ENCODE measurements at regions not wholly inside any gene's neighbourhood (a gene's known extent, or its start where the extent isn't known, plus 50 kb on each side); places are given as distances from the start of the nearest gene placed in this dataset.

- Mint-ChIP-seq H3K27ac (no peak overlapping the region), H3K9me3 (no peaks in the 10 kb centered on the region), H3K27me3 (ENCODE audit: low read depth) (no peaks in the 10 kb centered on the region), H3K4me1 (ENCODE audit: low read depth) (no peaks in the 10 kb centered on the region), H3K4me3 (no peak overlapping the region), H3K36me3 (ENCODE audit: insufficient read depth in 2 of 2) (no peaks in the 10 kb centered on the region)
- ATAC-seq (replicated peaks in 1 of 2), result no peak
- no peak for DNase-seq
Observed at GRCh38 chr16:58962811-58963210, 228.7 kb upstream of the GOT2 start.

GRCh38 chr16:58960484-58960883, 226.4 kb upstream of the GOT2 start:
- Mint-ChIP-seq H3K27ac (no peak overlapping the region), H3K4me3 (no peak overlapping the region), H3K36me3 (ENCODE audit: insufficient read depth in 2 of 2) (no peaks in the 10 kb centered on the region), H3K9me3 (no peaks in the 10 kb centered on the region), H3K27me3 (ENCODE audit: low read depth) (no peaks in the 10 kb centered on the region), H3K4me1 (ENCODE audit: low read depth) (no peaks in the 10 kb centered on the region)
- no peak for ATAC-seq (replicated peaks in 1 of 2)
- no peak for DNase-seq

- no peaks in the 10 kb centered on the region for H3K27me3 Mint-ChIP-seq (ENCODE audit: low read depth)
- H3K9me3 Mint-ChIP-seq, result no peaks in the 10 kb centered on the region
- H3K4me3 Mint-ChIP-seq, result no peak overlapping the region
- ATAC-seq (replicated peaks in 1 of 2) (no peak), DNase-seq (no peak)
- H3K4me1 Mint-ChIP-seq (ENCODE audit: low read depth), result no peaks in the 10 kb centered on the region
- no peak overlapping the region for H3K27ac Mint-ChIP-seq
- no peaks in the 10 kb centered on the region for H3K36me3 Mint-ChIP-seq (ENCODE audit: insufficient read depth in 2 of 2)
Observed at GRCh38 chr16:58960034-58960433, 225.9 kb upstream of the GOT2 start.

GRCh38 chr16:58958749-58959148, 224.6 kb upstream of the GOT2 start:
- ATAC-seq (replicated peaks in 1 of 2) (no peak), DNase-seq (no peak)
- Mint-ChIP-seq H3K27me3 (ENCODE audit: low read depth) (no peaks in the 10 kb centered on the region), H3K4me1 (ENCODE audit: low read depth) (no peaks in the 10 kb centered on the region), H3K36me3 (ENCODE audit: insufficient read depth in 2 of 2) (no peaks in the 10 kb centered on the region), H3K27ac (no peak overlapping the region), H3K9me3 (no peaks in the 10 kb centered on the region), H3K4me3 (no peak overlapping the region)

GRCh38 chr16:58948244-58948643, 214.1 kb upstream of the GOT2 start:
- H3K27ac Mint-ChIP-seq, result no peak overlapping the region
- H3K36me3 Mint-ChIP-seq (ENCODE audit: insufficient read depth in 2 of 2), result no peaks in the 10 kb centered on the region
- DNase-seq, result no peak
- peaks cover 6% of the 10 kb centered on the region for H3K27me3 Mint-ChIP-seq (ENCODE audit: low read depth)
- peaks cover 2 to 4% of the 10 kb centered on the region in 2 donors for H3K9me3 Mint-ChIP-seq
- ATAC-seq (replicated peaks in 1 of 2), result no peak
- no peaks in the 10 kb centered on the region for H3K4me1 Mint-ChIP-seq (ENCODE audit: low read depth)
- no peak overlapping the region for H3K4me3 Mint-ChIP-seq

- no peak for DNase-seq
- no peaks in the 10 kb centered on the region for H3K36me3 Mint-ChIP-seq (ENCODE audit: insufficient read depth in 2 of 2)
- no peak overlapping the region for H3K4me3 Mint-ChIP-seq
- H3K9me3 Mint-ChIP-seq, result peaks cover 0 to 1% of the 10 kb centered on the region in 2 donors
- ATAC-seq (replicated peaks in 1 of 2), result no peak
- H3K27me3 Mint-ChIP-seq (ENCODE audit: low read depth), result no peaks in the 10 kb centered on the region
- H3K27ac Mint-ChIP-seq, result no peak overlapping the region
- no peaks in the 10 kb centered on the region for H3K4me1 Mint-ChIP-seq (ENCODE audit: low read depth)
Observed at GRCh38 chr16:58940609-58941008, 206.5 kb upstream of the GOT2 start.

GRCh38 chr16:58938811-58939210, 204.7 kb upstream of the GOT2 start:
- Mint-ChIP-seq H3K27me3 (ENCODE audit: low read depth) (no peaks in the 10 kb centered on the region), H3K4me1 (ENCODE audit: low read depth) (no peaks in the 10 kb centered on the region), H3K27ac (no peak overlapping the region), H3K9me3 (peaks cover 0 to 1% of the 10 kb centered on the region in 2 donors), H3K36me3 (ENCODE audit: insufficient read depth in 2 of 2) (no peaks in the 10 kb centered on the region), H3K4me3 (no peak overlapping the region)
- ATAC-seq (replicated peaks in 1 of 2) (no peak), DNase-seq (no peak)

GRCh38 chr16:58937661-58938060, 203.5 kb upstream of the GOT2 start:
- Mint-ChIP-seq H3K27ac (no peak overlapping the region), H3K36me3 (ENCODE audit: insufficient read depth in 2 of 2) (no peaks in the 10 kb centered on the region), H3K9me3 (peaks cover 0 to 1% of the 10 kb centered on the region in 2 donors), H3K27me3 (ENCODE audit: low read depth) (no peaks in the 10 kb centered on the region), H3K4me1 (ENCODE audit: low read depth) (no peaks in the 10 kb centered on the region), H3K4me3 (no peak overlapping the region)
- DNase-seq (no peak), ATAC-seq (replicated peaks in 1 of 2) (no peak)

- Mint-ChIP-seq H3K4me3 (no peak overlapping the region), H3K9me3 (peaks cover 0 to 1% of the 10 kb centered on the region in 2 donors), H3K36me3 (ENCODE audit: insufficient read depth in 2 of 2) (no peaks in the 10 kb centered on the region), H3K27me3 (ENCODE audit: low read depth) (no peaks in the 10 kb centered on the region), H3K4me1 (ENCODE audit: low read depth) (no peaks in the 10 kb centered on the region), H3K27ac (no peak overlapping the region)
- ATAC-seq (replicated peaks in 1 of 2) (no peak), DNase-seq (no peak)
Observed at GRCh38 chr16:58933186-58933585, 199.1 kb upstream of the GOT2 start.

GRCh38 chr16:58931436-58931835, 197.3 kb upstream of the GOT2 start:
- Mint-ChIP-seq H3K9me3 (peaks cover 0 to 3% of the 10 kb centered on the region in 2 donors), H3K36me3 (ENCODE audit: insufficient read depth in 2 of 2) (no peaks in the 10 kb centered on the region), H3K4me1 (ENCODE audit: low read depth) (no peaks in the 10 kb centered on the region), H3K27ac (no peak overlapping the region), H3K27me3 (ENCODE audit: low read depth) (no peaks in the 10 kb centered on the region), H3K4me3 (no peak overlapping the region)
- ATAC-seq (replicated peaks in 1 of 2) (no peak), DNase-seq (no peak)

GRCh38 chr16:58923094-58923493, 189.0 kb upstream of the GOT2 start:
- H3K36me3 Mint-ChIP-seq (ENCODE audit: insufficient read depth in 2 of 2), result no peaks in the 10 kb centered on the region
- no peaks in the 10 kb centered on the region for H3K4me1 Mint-ChIP-seq (ENCODE audit: low read depth)
- H3K9me3 Mint-ChIP-seq, result peaks cover 0 to 5% of the 10 kb centered on the region in 2 donors
- no peak for DNase-seq
- no peak overlapping the region for H3K27ac Mint-ChIP-seq
- no peaks in the 10 kb centered on the region for H3K27me3 Mint-ChIP-seq (ENCODE audit: low read depth)
- no peak overlapping the region for H3K4me3 Mint-ChIP-seq
- ATAC-seq (replicated peaks in 1 of 2), result no peak

GRCh38 chr16:58913456-58913855, 179.3 kb upstream of the GOT2 start:
- H3K4me3 Mint-ChIP-seq, result no peak overlapping the region
- H3K36me3 Mint-ChIP-seq (ENCODE audit: insufficient read depth in 2 of 2), result no peaks in the 10 kb centered on the region
- no peak for ATAC-seq (replicated peaks in 1 of 2)
- DNase-seq, result no peak
- no peaks in the 10 kb centered on the region for H3K27me3 Mint-ChIP-seq (ENCODE audit: low read depth)
- no peaks in the 10 kb centered on the region for H3K4me1 Mint-ChIP-seq (ENCODE audit: low read depth)
- peaks cover 1 to 5% of the 10 kb centered on the region in 2 donors for H3K9me3 Mint-ChIP-seq
- H3K27ac Mint-ChIP-seq, result no peak overlapping the region

- Mint-ChIP-seq H3K36me3 (ENCODE audit: insufficient read depth in 2 of 2) (no peaks in the 10 kb centered on the region), H3K27me3 (ENCODE audit: low read depth) (no peaks in the 10 kb centered on the region), H3K4me1 (ENCODE audit: low read depth) (no peaks in the 10 kb centered on the region), H3K4me3 (no peak overlapping the region), H3K27ac (no peak overlapping the region), H3K9me3 (peaks cover 1 to 3% of the 10 kb centered on the region in 2 donors)
- DNase-seq (no peak), ATAC-seq (replicated peaks in 1 of 2) (no peak)
Observed at GRCh38 chr16:58912571-58912970, 178.5 kb upstream of the GOT2 start.

- no peaks in the 10 kb centered on the region for H3K36me3 Mint-ChIP-seq (ENCODE audit: insufficient read depth in 2 of 2)
- no peaks in the 10 kb centered on the region for H3K27me3 Mint-ChIP-seq (ENCODE audit: low read depth)
- ATAC-seq (replicated peaks in 1 of 2) (no peak), DNase-seq (no peak)
- no peak overlapping the region for H3K4me3 Mint-ChIP-seq
- no peaks in the 10 kb centered on the region for H3K9me3 Mint-ChIP-seq
- H3K27ac Mint-ChIP-seq, result no peak overlapping the region
- no peaks in the 10 kb centered on the region for H3K4me1 Mint-ChIP-seq (ENCODE audit: low read depth)
Observed at GRCh38 chr16:58906981-58907715, 173.0 kb upstream of the GOT2 start.

Measured in activated T-cell treated with anti-CD3 and anti-CD28 coated beads, Interleukin-2, amount 50 U/mL, for 72 hours (primary cell).